Naive thymus-derived CD8-positive, alpha-beta T cell (primary cell): ENCODE measurements at regions not wholly inside any gene's neighbourhood (a gene's known extent, or its start where the extent isn't known, plus 50 kb on each side); places are given as distances from the start of the nearest gene placed in this dataset.

Source experiments
- ATAC-seq, 2 donors: fragments of 150-1000 bp; cut with Tn5 transposase in 1 of 2; sonication (Bioruptor Pico), chemical (Tn5 transposase) in 1 of 2; 1 replicate in 1 of 2; 2 replicates in 1 of 2; pipeline ENCODE4 v1.10.0; 2021; ENCODE audit warnings: mild to moderate bottlenecking in 2 of 2, moderate library complexity in 2 of 2
- POLR2A ChIA-PET: fragments of 350-600 bp; sonication (Branson Sonifier 250); formaldehyde crosslinking; loops from one replicate; lab custom pipeline; 2021; ENCODE audit warnings: antibody characterized with exemption; lab: Charles Lee
- DNase-seq, 10 donors: peaks; one replicate each; pipeline versions ENCODE4 v3.0.0 to v3.0.0-alpha.2; 2020 to 2022
- H3K27ac Mint-ChIP-seq, 10 donors: one replicate each; pipeline ENCODE4 v1.8.0; 2020 to 2022; ENCODE audit warnings: mild to moderate bottlenecking in 10 of 10, mixed read lengths in 10 of 10, moderate library complexity in 4 of 10, inconsistent platforms in 1 of 10
- H3K27me3 Mint-ChIP-seq, 5 donors: one replicate each; pipeline ENCODE4 v1.8.0; 2021 to 2022; ENCODE audit warnings: mixed read lengths in 5 of 5
- H3K36me3 Mint-ChIP-seq, 3 donors: one replicate each; pipeline ENCODE4 v1.8.0; 2020 to 2022; ENCODE audit warnings: mixed read lengths in 3 of 3, mild to moderate bottlenecking in 2 of 3, inconsistent platforms in 1 of 3
- H3K4me1 Mint-ChIP-seq, 4 donors: one replicate each; pipeline ENCODE4 v1.8.0; 2021 to 2022; ENCODE audit warnings: mixed read lengths in 4 of 4
- H3K4me3 Mint-ChIP-seq, 10 donors: one replicate each; pipeline ENCODE4 v1.8.0; 2020 to 2022; ENCODE audit warnings: mild to moderate bottlenecking in 10 of 10, mixed read lengths in 10 of 10, moderate library complexity in 6 of 10, inconsistent platforms in 1 of 10
- H3K9me3 Mint-ChIP-seq, 9 donors: one replicate each; pipeline ENCODE4 v1.8.0; 2020 to 2022; ENCODE audit warnings: mixed read lengths in 9 of 9, mild to moderate bottlenecking in 3 of 9, inconsistent platforms in 1 of 9, moderate library complexity in 1 of 9

- no peak for ATAC-seq
- Mint-ChIP-seq H3K4me3 (no peak overlapping the region), H3K9me3 (peaks cover 0 to 2% (median 0%) of the 10 kb centered on the region in 9 donors), H3K27ac (no peak overlapping the region), H3K4me1 (no peaks in the 10 kb centered on the region), H3K36me3 (no peaks in the 10 kb centered on the region), H3K27me3 (no peaks in the 10 kb centered on the region)
- POLR2A ChIA-PET, result no interaction called here
- DNase-seq, result no peak
Observed at GRCh38 chrX:6701085-6701484, 166.2 kb upstream of the VCX3A start.

GRCh38 chrX:6695717-6696116 is 160.8 kb upstream of the VCX3A start:
- Mint-ChIP-seq H3K4me3 (no peak overlapping the region), H3K36me3 (no peaks in the 10 kb centered on the region), H3K4me1 (no peaks in the 10 kb centered on the region), H3K9me3 (peaks cover 0 to 2% (median 0%) of the 10 kb centered on the region in 9 donors), H3K27ac (no peak overlapping the region), H3K27me3 (no peaks in the 10 kb centered on the region)
- ATAC-seq, result no peak
- DNase-seq, result no peak
- POLR2A ChIA-PET, result no interaction called here

DNA sequence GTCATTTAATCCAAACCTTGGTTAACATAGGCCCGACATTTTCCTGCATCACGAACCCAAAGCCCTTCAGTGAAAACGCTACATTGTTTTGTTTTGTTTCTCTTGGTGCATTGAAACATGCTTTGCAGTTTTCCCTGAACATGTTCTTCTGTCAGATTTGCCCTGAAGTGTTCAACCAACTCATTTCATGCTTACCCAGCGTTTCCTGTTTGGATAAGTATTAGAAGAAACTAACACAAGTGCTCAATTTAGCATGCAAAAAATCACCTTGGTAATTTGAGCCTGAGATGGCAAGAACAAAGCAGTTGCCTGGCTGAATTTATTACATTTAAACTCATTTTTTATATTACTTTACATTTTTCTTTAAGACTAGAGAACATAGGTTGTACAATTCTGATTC is 160.1 kb upstream of the VCX3A start:
- Mint-ChIP-seq H3K27ac (no peak overlapping the region), H3K36me3 (no peaks in the 10 kb centered on the region), H3K4me3 (no peak overlapping the region), H3K27me3 (no peaks in the 10 kb centered on the region), H3K4me1 (no peaks in the 10 kb centered on the region), H3K9me3 (peaks cover 0 to 2% (median 0%) of the 10 kb centered on the region in 9 donors)
- POLR2A ChIA-PET, result no interaction called here
- DNase-seq (no peak), ATAC-seq (no peak)

DNA sequence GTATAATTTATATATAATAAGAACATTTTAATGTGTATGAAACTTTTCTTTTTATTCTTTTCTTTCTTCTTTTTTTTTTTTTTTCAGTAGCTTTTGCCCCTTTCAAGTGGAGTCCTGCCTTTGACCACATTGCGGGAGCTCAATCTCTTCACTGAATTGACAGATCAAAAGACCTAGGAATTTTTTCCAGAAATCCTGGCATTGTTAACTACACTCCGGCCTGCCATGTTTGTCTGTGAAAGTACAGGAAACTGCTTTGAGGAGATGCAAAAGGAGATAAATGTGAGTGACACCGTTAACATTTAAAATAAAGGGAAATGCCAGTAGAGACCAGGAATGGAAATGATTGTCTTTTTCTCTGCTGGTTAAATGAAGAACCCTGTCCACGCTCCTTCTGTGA is 159.3 kb upstream of the VCX3A start:
- Mint-ChIP-seq H3K27me3 (no peaks in the 10 kb centered on the region), H3K36me3 (no peaks in the 10 kb centered on the region), H3K27ac (no peak overlapping the region), H3K4me3 (no peak overlapping the region), H3K9me3 (peaks cover 0 to 5% (median 0%) of the 10 kb centered on the region in 9 donors), H3K4me1 (no peaks in the 10 kb centered on the region)
- POLR2A ChIA-PET, result no interaction called here
- ATAC-seq (no peak), DNase-seq (no peak)

- POLR2A ChIA-PET, result no interaction called here
Observed at GRCh38 chrX:6693051-6693450, 158.1 kb upstream of the VCX3A start.

GRCh38 chrX:6685489-6685888 is 150.6 kb upstream of the VCX3A start:
- no peak for DNase-seq
- Mint-ChIP-seq H3K9me3 (peaks cover 0 to 8% (median 3%) of the 10 kb centered on the region in 9 donors), H3K27ac (no peak overlapping the region), H3K4me3 (no peak overlapping the region), H3K4me1 (no peaks in the 10 kb centered on the region), H3K27me3 (no peaks in the 10 kb centered on the region), H3K36me3 (peaks cover 0 to 3% (median 0%) of the 10 kb centered on the region in 3 donors)
- POLR2A ChIA-PET, result no interaction called here
- no peak for ATAC-seq

More at GRCh38 chrX:6693051-6693450, 158.1 kb upstream of the VCX3A start:
- no peak for DNase-seq
- Mint-ChIP-seq H3K4me3 (no peak overlapping the region), H3K27me3 (no peaks in the 10 kb centered on the region), H3K27ac (no peak overlapping the region), H3K4me1 (no peaks in the 10 kb centered on the region), H3K9me3 (peaks cover 0 to 5% (median 0%) of the 10 kb centered on the region in 9 donors), H3K36me3 (peaks cover 0 to 3% (median 0%) of the 10 kb centered on the region in 3 donors)
- ATAC-seq, result no peak

DNA sequence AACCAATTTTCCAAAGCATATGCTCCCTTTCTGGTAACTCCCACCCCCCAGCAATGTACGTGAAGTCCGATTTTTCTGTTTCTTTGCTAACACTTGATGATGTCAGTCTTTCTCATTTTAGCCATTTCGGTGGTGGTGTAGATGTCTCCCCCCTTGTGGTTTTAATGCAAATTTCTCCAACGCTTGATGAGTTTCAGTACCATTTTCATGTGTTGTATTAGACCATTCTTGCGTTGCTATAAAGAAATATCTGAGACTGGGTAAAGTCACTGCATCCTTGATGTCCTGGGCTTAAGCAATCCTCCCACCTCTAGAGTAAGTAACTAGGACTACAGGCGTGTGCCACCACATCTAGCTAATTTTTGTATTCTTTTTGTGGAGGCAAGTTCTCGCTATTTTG is 148.4 kb upstream of the VCX3A start:
- Mint-ChIP-seq H3K27ac (peak overlapping the region in 1 of 10 donors; percentile 34), H3K9me3 (peaks cover 0 to 8% (median 3%) of the 10 kb centered on the region in 9 donors), H3K27me3 (no peaks in the 10 kb centered on the region), H3K4me3 (no peak overlapping the region), H3K4me1 (no peaks in the 10 kb centered on the region), H3K36me3 (no peaks in the 10 kb centered on the region)
- no peak for DNase-seq
- no peak for ATAC-seq
- POLR2A ChIA-PET, result no interaction called here

DNA sequence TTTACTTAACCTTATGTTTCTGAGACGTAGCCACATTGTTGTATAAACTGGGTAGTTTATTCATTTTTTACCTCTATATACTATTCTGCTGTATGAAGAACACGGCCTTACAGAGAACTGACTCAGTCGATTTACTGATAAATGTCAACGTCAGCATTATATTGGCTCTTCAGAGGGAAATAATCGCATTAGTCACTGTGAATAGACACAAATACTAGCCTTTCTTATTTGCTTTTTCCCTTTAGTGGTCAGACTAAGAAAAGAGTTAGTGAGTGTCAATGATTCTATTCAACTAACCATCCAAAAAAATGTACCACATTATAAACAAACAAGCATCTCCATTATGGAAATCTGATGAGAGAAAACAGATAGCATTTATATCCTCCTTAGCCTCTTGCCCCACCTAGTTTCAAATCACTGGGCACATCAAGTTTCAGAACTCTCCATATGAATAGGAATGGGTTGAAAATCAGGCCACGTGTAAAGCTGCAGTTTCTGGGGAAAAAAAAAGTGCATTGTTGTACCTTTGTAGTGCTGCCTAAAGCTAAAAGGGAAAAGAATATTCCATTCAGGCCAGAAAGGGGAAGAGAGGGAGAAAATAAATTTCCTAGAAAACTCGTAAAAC is 146.7 kb upstream of the VCX3A start:
- no peaks in the 10 kb centered on the region for H3K36me3 Mint-ChIP-seq
- peaks cover 0 to 4% (median 0%) of the 10 kb centered on the region in 9 donors for H3K9me3 Mint-ChIP-seq
- H3K4me1 Mint-ChIP-seq, result no peaks in the 10 kb centered on the region
- peaks cover 0 to 1% (median 0%) of the 10 kb centered on the region in 5 donors for H3K27me3 Mint-ChIP-seq
- no peak overlapping the region for H3K27ac Mint-ChIP-seq
- POLR2A ChIA-PET, result no interaction called here
- H3K4me3 Mint-ChIP-seq, result no peak overlapping the region
- DNase-seq (no peak), ATAC-seq (no peak)

- POLR2A ChIA-PET, result no interaction called here
- DNase-seq, result no peak
- Mint-ChIP-seq H3K4me3 (no peak overlapping the region), H3K27me3 (peaks cover 0 to 3% (median 0%) of the 10 kb centered on the region in 5 donors), H3K27ac (no peak overlapping the region), H3K4me1 (no peaks in the 10 kb centered on the region), H3K36me3 (no peaks in the 10 kb centered on the region), H3K9me3 (no peaks in the 10 kb centered on the region)
- ATAC-seq, result no peak
Observed at GRCh38 chrX:6679988-6680387, 145.1 kb upstream of the VCX3A start.

DNA sequence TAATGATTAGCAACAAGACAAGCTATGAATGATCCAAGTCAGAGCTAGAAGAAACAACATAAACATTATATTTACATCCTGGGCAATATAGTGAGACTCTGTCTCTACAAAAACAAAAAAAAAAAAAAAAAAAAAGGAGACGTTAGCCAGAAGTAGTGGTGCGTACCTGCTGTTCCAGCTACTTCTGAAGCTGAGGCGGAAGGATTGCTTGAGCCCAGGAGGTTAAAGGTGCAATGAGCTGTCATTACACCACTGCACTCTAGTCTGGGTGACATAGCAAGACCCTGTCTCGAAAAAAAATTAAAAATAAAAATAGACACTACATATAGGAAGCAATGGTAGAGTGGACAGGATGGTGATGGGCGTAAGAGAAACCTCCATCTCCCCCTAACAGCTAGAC is 144.6 kb upstream of the VCX3A start:
- ATAC-seq (no peak), DNase-seq (no peak)
- no peaks in the 10 kb centered on the region for H3K4me1 Mint-ChIP-seq
- H3K9me3 Mint-ChIP-seq, result peaks cover 0 to 3% (median 0%) of the 10 kb centered on the region in 9 donors
- peaks cover 0 to 3% (median 0%) of the 10 kb centered on the region in 5 donors for H3K27me3 Mint-ChIP-seq
- no peak overlapping the region for H3K27ac Mint-ChIP-seq
- no peak overlapping the region for H3K4me3 Mint-ChIP-seq
- POLR2A ChIA-PET, result no interaction called here
- no peaks in the 10 kb centered on the region for H3K36me3 Mint-ChIP-seq

- no peaks in the 10 kb centered on the region for H3K36me3 Mint-ChIP-seq
- no peak for ATAC-seq
- POLR2A ChIA-PET, result no interaction called here
- no peaks in the 10 kb centered on the region for H3K4me1 Mint-ChIP-seq
- H3K4me3 Mint-ChIP-seq, result no peak overlapping the region
- no peak for DNase-seq
- peaks cover 0 to 3% (median 0%) of the 10 kb centered on the region in 5 donors for H3K27me3 Mint-ChIP-seq
- no peak overlapping the region for H3K27ac Mint-ChIP-seq
- peaks cover 0 to 4% (median 0%) of the 10 kb centered on the region in 9 donors for H3K9me3 Mint-ChIP-seq
Observed at GRCh38 chrX:6678313-6678712, 143.4 kb upstream of the VCX3A start.

DNA sequence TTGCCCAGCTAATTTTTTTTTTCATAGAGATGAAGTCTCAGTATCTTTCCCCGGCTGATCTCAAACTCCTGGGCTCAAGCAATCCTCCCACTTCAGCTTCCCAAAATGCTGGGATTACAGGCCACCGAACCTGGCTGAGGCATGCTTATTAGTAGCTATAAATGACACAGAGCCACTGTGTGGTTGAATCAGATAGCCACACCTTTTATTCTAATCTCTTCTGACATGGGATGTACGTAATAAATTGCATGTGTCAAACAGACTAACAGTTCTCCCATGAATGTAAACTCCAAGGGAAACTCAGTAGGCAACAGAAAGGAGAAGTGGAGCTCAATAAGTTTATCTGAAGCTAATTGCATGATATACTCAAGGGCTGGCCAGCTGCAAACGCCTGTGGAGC is 139.8 kb upstream of the VCX3A start:
- Mint-ChIP-seq H3K27ac (no peak overlapping the region), H3K9me3 (peaks cover 0 to 6% (median 0%) of the 10 kb centered on the region in 9 donors), H3K36me3 (no peaks in the 10 kb centered on the region), H3K4me1 (no peaks in the 10 kb centered on the region), H3K4me3 (no peak overlapping the region), H3K27me3 (peaks cover 0 to 3% (median 0%) of the 10 kb centered on the region in 5 donors)
- no peak for DNase-seq
- POLR2A ChIA-PET, result no interaction called here
- ATAC-seq, result no peak

GRCh38 chrX:6667048-6667768 is 132.3 kb upstream of the VCX3A start:
- Mint-ChIP-seq H3K9me3 (peaks cover 0 to 2% (median 0%) of the 10 kb centered on the region in 9 donors), H3K36me3 (no peaks in the 10 kb centered on the region)
- POLR2A ChIA-PET, result no interaction called here

More at GRCh38 chrX:6667048-6667768, 132.3 kb upstream of the VCX3A start:
- no peak for ATAC-seq
- DNase-seq, result no peak
- no peaks in the 10 kb centered on the region for H3K4me1 Mint-ChIP-seq
- no peak overlapping the region for H3K4me3 Mint-ChIP-seq
- H3K27ac Mint-ChIP-seq, result no peak overlapping the region
- no peaks in the 10 kb centered on the region for H3K27me3 Mint-ChIP-seq
